Liver (tissue), 7 donors: ENCODE measurements at regions not wholly inside any gene's neighbourhood (a gene's known extent, or its start where the extent isn't known, plus 50 kb on each side); places are given as distances from the start of the nearest gene placed in this dataset.

Source experiments
- DNase-seq: peaks from one replicate; pipeline ENCODE4 v3.0.0-alpha.2; 2017; ENCODE audit warnings: low spot score
- H3K27ac ChIP-seq, 2 donors: one replicate each; pipeline ENCODE4 v1.7.0; 2013; ENCODE audit warnings: inconsistent platforms in 2 of 2, low read length in 2 of 2, control low read depth in 1 of 2, low read depth in 1 of 2, mild to moderate bottlenecking in 1 of 2
- H3K27me3 ChIP-seq, 4 donors: one replicate each; pipeline versions ENCODE4 v1.6.1 to v1.7.0; 2013; ENCODE audit warnings: low read length in 3 of 4, inconsistent platforms in 1 of 4, mild to moderate bottlenecking in 1 of 4, moderate library complexity in 1 of 4; ENCODE audit not compliant: control insufficient read depth in 4 of 4, insufficient read depth in 4 of 4
- H3K36me3 ChIP-seq, 4 donors: one replicate each; pipeline versions ENCODE4 v1.6.1 to v1.7.0; 2013; ENCODE audit warnings: low read length in 3 of 4, mild to moderate bottlenecking in 3 of 4, low read depth in 1 of 4, moderate library complexity in 1 of 4; ENCODE audit not compliant: control insufficient read depth in 4 of 4, insufficient read depth in 3 of 4
- H3K4me1 ChIP-seq, 4 donors: one replicate each; pipeline versions ENCODE4 v1.6.1 to v1.7.0; 2013; ENCODE audit warnings: low read length in 3 of 4, mild to moderate bottlenecking in 3 of 4, moderate library complexity in 1 of 4; ENCODE audit not compliant: control insufficient read depth in 4 of 4, insufficient read depth in 4 of 4
- H3K4me3 ChIP-seq, 3 donors: one replicate each; pipeline versions ENCODE4 v1.6.1 to v1.7.0; 2013; ENCODE audit warnings: low read length in 3 of 3, control low read depth in 1 of 3, low read depth in 1 of 3, mild to moderate bottlenecking in 1 of 3
- H3K9ac ChIP-seq, 2 donors: one replicate each; pipeline ENCODE4 v1.7.0; 2013; ENCODE audit warnings: low read length in 2 of 2, mild to moderate bottlenecking in 2 of 2, moderate library complexity in 2 of 2, control low read depth in 1 of 2, low read depth in 1 of 2
- H3K9me3 ChIP-seq, 4 donors: one replicate each; pipeline versions ENCODE4 v1.6.1 to v1.7.0; 2013; ENCODE audit warnings: low read length in 3 of 4; ENCODE audit not compliant: control insufficient read depth in 4 of 4
- EGR1 ChIP-seq, 2 donors: IDR thresholded peaks; 2 replicates each; pipeline ENCODE4 v1.6.1; 2016 to 2018; ENCODE audit warnings: antibody characterized with exemption in 2 of 2, low read depth in 2 of 2
- FOXA2 ChIP-seq: IDR thresholded peaks from 2 replicates; pipeline ENCODE4 v1.6.1; 2016; ENCODE audit warnings: antibody characterized with exemption
- GABPA ChIP-seq, 2 donors: IDR thresholded peaks in 1 of 2; conservative IDR thresholded peaks in 1 of 2; 2 replicates each; pipeline ENCODE4 v1.6.1; 2016; ENCODE audit warnings: antibody characterized with exemption in 2 of 2, mild to moderate bottlenecking in 1 of 2, moderate library complexity in 1 of 2
- HNF4G ChIP-seq: IDR thresholded peaks from 2 replicates; pipeline ENCODE4 v1.6.1; 2016; ENCODE audit warnings: antibody characterized with exemption
- JUND ChIP-seq, 2 donors: IDR thresholded peaks; 2 replicates each; pipeline ENCODE4 v1.6.1; 2016; ENCODE audit warnings: antibody characterized with exemption in 2 of 2
- NR2F2 ChIP-seq: IDR thresholded peaks from 2 replicates; pipeline ENCODE4 v1.6.1; 2016; ENCODE audit warnings: antibody characterized with exemption
- RXRA ChIP-seq, 2 donors: IDR thresholded peaks; 2 replicates each; pipeline ENCODE4 v1.6.1; 2017 to 2018; ENCODE audit warnings: antibody characterized with exemption in 2 of 2, mild to moderate bottlenecking in 1 of 2
- YY1 ChIP-seq: IDR thresholded peaks from 2 replicates; pipeline ENCODE4 v1.6.1; 2016; ENCODE audit warnings: antibody characterized with exemption, mild to moderate bottlenecking
- WGBS: extraction: QIAGEN DNeasy Blood & Tissue Kit; methylation state at CpG from one replicate; pipeline ENCODE4 v1.1.7; 2013; 5-methylcytosine and 5-hydroxymethylcytosine counted together
- TF ChIP-seq, protein P1 (sequence below): IDR thresholded peaks from 2 replicates; pipeline ENCODE4 v1.6.1; 2016; ENCODE audit warnings: antibody characterized with exemption
- TF ChIP-seq, protein P2 (sequence below): IDR thresholded peaks from 2 replicates; pipeline ENCODE4 v1.6.1; 2016; ENCODE audit warnings: antibody characterized with exemption
- TF ChIP-seq, protein P3 (sequence below): IDR thresholded peaks from 2 replicates; pipeline ENCODE4 v1.6.1; 2016; ENCODE audit warnings: antibody characterized with exemption
- donor health status: healthy.
- donor health status: healthy.
- donor health status: healthy.
- donor health status: healthy.

DNA sequence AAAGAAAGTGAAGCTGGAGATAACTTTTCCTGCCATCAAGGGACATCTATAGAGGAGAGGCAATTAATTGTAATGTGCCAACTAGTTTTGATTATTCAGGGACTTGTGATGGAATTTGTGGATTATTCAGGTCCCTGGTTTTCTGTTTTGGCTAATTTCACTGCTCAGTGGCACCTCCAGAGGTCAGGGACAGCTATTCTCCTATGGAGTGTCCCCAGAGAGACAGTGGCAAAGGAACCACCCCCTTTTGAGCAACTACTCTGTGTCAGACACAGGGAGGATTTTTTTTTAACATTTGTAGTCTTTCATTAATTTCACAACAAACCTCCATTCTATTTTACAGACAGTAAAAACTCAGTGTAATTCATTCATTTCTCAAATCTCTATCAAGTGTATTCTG, 206.0 kb upstream of the SPRED2 start:
- Histone ChIP-seq H3K4me1 (peaks cover 0 to 2% (median 0%) of the 10 kb centered on the region in 4 donors), H3K9me3 (no peaks in the 10 kb centered on the region), H3K27me3 (peaks cover 0 to 3% (median 0%) of the 10 kb centered on the region in 4 donors), H3K4me3 (no peak overlapping the region), H3K36me3 (no peaks in the 10 kb centered on the region), H3K9ac (no peak overlapping the region), H3K27ac (no peak overlapping the region)
- TF ChIP-seq, protein P1, sequence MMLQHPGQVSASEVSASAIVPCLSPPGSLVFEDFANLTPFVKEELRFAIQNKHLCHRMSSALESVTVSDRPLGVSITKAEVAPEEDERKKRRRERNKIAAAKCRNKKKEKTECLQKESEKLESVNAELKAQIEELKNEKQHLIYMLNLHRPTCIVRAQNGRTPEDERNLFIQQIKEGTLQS, result no peak
- no peak for DNase-seq

DNA sequence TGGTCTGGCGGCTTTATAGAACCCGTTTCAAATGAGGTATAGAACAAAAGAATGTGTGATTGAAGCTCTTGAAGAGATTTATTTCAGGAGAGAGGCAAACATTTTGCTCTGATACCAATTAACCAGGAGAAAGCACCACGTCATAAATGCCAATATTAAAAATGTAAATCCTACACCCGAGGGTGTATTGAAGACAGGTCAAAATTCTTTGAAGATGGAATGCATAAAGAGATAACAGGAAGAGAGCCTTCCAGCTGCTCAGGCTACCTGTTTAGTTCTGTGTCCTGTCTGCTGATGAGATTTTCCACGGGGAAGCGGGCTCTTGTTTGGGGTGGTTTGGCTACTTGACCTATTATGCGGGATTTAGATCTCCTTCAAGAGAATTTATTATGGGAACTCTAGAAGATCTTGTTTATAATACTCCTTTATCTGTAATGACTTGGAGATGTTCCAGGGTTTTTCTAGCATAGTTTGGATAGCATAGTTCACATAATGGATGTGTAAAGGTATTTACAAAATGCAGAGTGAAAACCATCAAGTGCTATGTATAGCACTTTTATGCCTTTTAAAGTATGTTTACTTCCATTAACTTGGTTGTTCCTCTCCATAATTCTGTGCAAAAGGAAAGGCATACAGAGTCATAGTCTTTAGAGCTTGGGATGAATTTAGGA, 204.5 kb upstream of the SPRED2 start:
- TF ChIP-seq, protein P2, sequence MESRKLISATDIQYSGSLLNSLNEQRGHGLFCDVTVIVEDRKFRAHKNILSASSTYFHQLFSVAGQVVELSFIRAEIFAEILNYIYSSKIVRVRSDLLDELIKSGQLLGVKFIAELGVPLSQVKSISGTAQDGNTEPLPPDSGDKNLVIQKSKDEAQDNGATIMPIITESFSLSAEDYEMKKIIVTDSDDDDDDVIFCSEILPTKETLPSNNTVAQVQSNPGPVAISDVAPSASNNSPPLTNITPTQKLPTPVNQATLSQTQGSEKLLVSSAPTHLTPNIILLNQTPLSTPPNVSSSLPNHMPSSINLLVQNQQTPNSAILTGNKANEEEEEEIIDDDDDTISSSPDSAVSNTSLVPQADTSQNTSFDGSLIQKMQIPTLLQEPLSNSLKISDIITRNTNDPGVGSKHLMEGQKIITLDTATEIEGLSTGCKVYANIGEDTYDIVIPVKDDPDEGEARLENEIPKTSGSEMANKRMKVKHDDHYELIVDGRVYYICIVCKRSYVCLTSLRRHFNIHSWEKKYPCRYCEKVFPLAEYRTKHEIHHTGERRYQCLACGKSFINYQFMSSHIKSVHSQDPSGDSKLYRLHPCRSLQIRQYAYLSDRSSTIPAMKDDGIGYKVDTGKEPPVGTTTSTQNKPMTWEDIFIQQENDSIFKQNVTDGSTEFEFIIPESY, result no peak
- TF ChIP-seq RXRA (IDR thresholded peaks at IDR 0.05) (no peak), JUND (IDR thresholded peaks at IDR 0.05) (no peak), GABPA (IDR thresholded peaks at IDR 0.05 in 1 of 2, conservative IDR thresholded peaks at IDR 0.05 in 1 of 2) (no peak)
- TF ChIP-seq, protein P3, sequence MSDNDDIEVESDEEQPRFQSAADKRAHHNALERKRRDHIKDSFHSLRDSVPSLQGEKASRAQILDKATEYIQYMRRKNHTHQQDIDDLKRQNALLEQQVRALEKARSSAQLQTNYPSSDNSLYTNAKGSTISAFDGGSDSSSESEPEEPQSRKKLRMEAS, result no peak
- no peaks in the 10 kb centered on the region for H3K9me3 ChIP-seq
- peaks cover 0 to 3% (median 0%) of the 10 kb centered on the region in 4 donors for H3K27me3 ChIP-seq
- 80% methylated on average over 7 of the region's 7 CpGs for WGBS
- no peak overlapping the region for H3K27ac ChIP-seq
- DNase-seq, result no peak
- H3K9ac ChIP-seq, result no peak overlapping the region
- H3K4me3 ChIP-seq, result no peak overlapping the region
- H3K4me1 ChIP-seq, result peaks cover 0 to 2% (median 0%) of the 10 kb centered on the region in 4 donors
- no peaks in the 10 kb centered on the region for H3K36me3 ChIP-seq

DNA sequence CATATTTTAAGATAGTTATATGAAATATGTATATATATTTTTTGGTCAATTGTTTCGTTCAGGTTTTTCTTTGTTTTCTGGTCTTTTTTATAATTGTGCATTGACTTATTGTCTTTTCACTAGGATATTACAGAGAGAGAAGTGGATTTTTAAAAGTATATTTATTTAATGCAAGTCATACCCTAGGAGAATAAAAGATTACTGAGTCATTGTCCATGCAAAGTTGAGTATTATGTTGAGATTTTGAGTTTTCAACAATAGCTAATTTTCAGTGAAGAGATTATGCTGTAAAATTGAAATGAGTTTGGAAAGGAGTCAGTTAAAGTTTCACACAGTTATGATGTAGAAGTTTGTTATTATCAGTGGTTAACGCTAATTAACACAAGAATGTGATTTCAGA, 203.6 kb upstream of the SPRED2 start:
- no peaks in the 10 kb centered on the region for H3K9me3 ChIP-seq
- no peaks in the 10 kb centered on the region for H3K36me3 ChIP-seq
- DNase-seq, result no peak
- H3K9ac ChIP-seq, result no peak overlapping the region
- 88% methylated on average over 2 of the region's 2 CpGs for WGBS
- no peak overlapping the region for H3K4me3 ChIP-seq
- TF ChIP-seq GABPA (IDR thresholded peaks at IDR 0.05 in 1 of 2, conservative IDR thresholded peaks at IDR 0.05 in 1 of 2), result no peak
- TF ChIP-seq RXRA (IDR thresholded peaks at IDR 0.05), result no peak
- no peak for TF ChIP-seq FOXA2
- no peak for TF ChIP-seq EGR1 (IDR thresholded peaks at IDR 0.05; ENCODE audit: low read depth in 2 of 2)
- no peak for TF ChIP-seq HNF4G
- no peak for TF ChIP-seq NR2F2
- TF ChIP-seq, protein P3, result no peak
- TF ChIP-seq YY1, result no peak
- TF ChIP-seq JUND (IDR thresholded peaks at IDR 0.05), result no peak
- H3K27ac ChIP-seq, result no peak overlapping the region
- peaks cover 0 to 2% (median 0%) of the 10 kb centered on the region in 4 donors for H3K4me1 ChIP-seq
- H3K27me3 ChIP-seq, result peaks cover 0 to 3% (median 0%) of the 10 kb centered on the region in 4 donors
